Vagina (tissue), 2 donors: ENCODE measurements at regions not wholly inside any gene's neighbourhood (a gene's known extent, or its start where the extent isn't known, plus 50 kb on each side); places are given as distances from the start of the nearest gene placed in this dataset.
A peak's percentile ranks its signal among the peaks of the same experiment; 100 is the strongest.

ENCODE experiments used
- CTCF ChIP-seq, 3 experiments: fragments of 450-650 bp in 2 of 3; fragments of 200-600 bp in 1 of 3; sonication (generic) in 1 of 3; IDR thresholded peaks; one replicate each; pipeline ENCODE4 v1.5.1; 2017 to 2019; ENCODE audit warnings: antibody characterized with exemption in 3 of 3, mild to moderate bottlenecking in 2 of 3, moderate library complexity in 2 of 3
- POLR2AphosphoS5 ChIP-seq, 2 donors: sonication (generic); formaldehyde crosslinking; IDR thresholded peaks; one replicate each; pipeline ENCODE4 v1.9.0; 2017; ENCODE audit warnings: antibody characterized with exemption in 2 of 2, mild to moderate bottlenecking in 2 of 2, low read depth in 1 of 2; ENCODE audit not compliant: insufficient read depth in 1 of 2

- TF ChIP-seq CTCF (IDR thresholded peaks at IDR 0.05) (peak; percentile 9 to 57 (median 33)), POLR2AphosphoS5 (IDR thresholded peaks at IDR 0.05; ENCODE audit: insufficient read depth in 1 of 2, low read depth in 1 of 2) (no peak)
Measured at GRCh38 chr7:114081606-114082425, 163.0 kb upstream of the PPP1R3A start.
